Upper lobe of left lung (tissue), 4 donors: ENCODE measurements at regions not wholly inside any gene's neighbourhood (a gene's known extent, or its start where the extent isn't known, plus 50 kb on each side); places are given as distances from the start of the nearest gene placed in this dataset.

Experiments used
- EP300 ChIP-seq, 4 donors: sonication (generic); formaldehyde crosslinking; IDR thresholded peaks; one replicate each; pipeline ENCODE4 v1.5.1; 2017; ENCODE audit warnings: antibody characterized with exemption in 4 of 4, control low read depth in 2 of 4
- POLR2A ChIP-seq, 4 donors: fragments of 450-650 bp; IDR thresholded peaks; one replicate each; pipeline ENCODE4 v1.5.1; 2016 to 2017; ENCODE audit warnings: antibody characterized with exemption in 4 of 4, mild to moderate bottlenecking in 2 of 4
- POLR2AphosphoS5 ChIP-seq, 2 donors: sonication (generic); formaldehyde crosslinking; IDR thresholded peaks; one replicate each; pipeline ENCODE4 v1.5.1; 2017; ENCODE audit warnings: antibody characterized with exemption in 2 of 2
- TF ChIP-seq, protein P1 (sequence below), 6 experiments: fragments of 450-650 bp in 4 of 6; fragments of 200-600 bp in 2 of 6; sonication (generic) in 2 of 6; IDR thresholded peaks; one replicate each; pipeline ENCODE4 v1.5.1; 2016 to 2019; ENCODE audit warnings: antibody characterized with exemption in 6 of 6

DNA sequence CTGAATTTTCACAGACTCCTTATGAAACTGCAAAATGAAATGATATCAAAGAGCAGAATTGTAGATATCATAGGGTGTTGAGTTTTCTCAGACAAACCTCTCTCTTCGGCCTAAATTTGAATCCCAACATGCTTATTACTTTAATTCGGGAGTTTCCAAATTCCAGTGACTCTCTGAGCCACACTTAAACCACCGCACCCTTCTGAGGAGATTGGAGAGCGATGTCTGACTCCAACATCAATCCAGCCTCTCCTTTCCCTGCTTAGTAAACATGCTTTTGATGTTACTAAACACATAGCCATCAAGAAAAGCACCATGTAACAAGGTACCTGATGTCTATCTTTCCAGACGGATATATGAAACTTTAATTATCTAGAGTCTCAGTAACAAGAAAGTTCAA, 103.1 kb upstream of the ARHGAP28 start:
- TF ChIP-seq, protein P1, sequence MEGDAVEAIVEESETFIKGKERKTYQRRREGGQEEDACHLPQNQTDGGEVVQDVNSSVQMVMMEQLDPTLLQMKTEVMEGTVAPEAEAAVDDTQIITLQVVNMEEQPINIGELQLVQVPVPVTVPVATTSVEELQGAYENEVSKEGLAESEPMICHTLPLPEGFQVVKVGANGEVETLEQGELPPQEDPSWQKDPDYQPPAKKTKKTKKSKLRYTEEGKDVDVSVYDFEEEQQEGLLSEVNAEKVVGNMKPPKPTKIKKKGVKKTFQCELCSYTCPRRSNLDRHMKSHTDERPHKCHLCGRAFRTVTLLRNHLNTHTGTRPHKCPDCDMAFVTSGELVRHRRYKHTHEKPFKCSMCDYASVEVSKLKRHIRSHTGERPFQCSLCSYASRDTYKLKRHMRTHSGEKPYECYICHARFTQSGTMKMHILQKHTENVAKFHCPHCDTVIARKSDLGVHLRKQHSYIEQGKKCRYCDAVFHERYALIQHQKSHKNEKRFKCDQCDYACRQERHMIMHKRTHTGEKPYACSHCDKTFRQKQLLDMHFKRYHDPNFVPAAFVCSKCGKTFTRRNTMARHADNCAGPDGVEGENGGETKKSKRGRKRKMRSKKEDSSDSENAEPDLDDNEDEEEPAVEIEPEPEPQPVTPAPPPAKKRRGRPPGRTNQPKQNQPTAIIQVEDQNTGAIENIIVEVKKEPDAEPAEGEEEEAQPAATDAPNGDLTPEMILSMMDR (IDR thresholded peaks at IDR 0.05): no peak
- TF ChIP-seq POLR2AphosphoS5 (IDR thresholded peaks at IDR 0.05): no peak
- TF ChIP-seq EP300 (IDR thresholded peaks at IDR 0.05): no peak
- TF ChIP-seq POLR2A (IDR thresholded peaks at IDR 0.05): no peak
